GM18517 (cell line): ENCODE measurements at regions not wholly inside any gene's neighbourhood (a gene's known extent, or its start where the extent isn't known, plus 50 kb on each side); places are given as distances from the start of the nearest gene placed in this dataset.

ENCODE experiments used
- ATAC-seq: cut with Tn5 transposase; IDR thresholded peaks from one replicate; pipeline ENCODE4 v1.9.1; 2021; ENCODE audit warnings: mild to moderate bottlenecking, moderate library complexity; ENCODE audit not compliant: unreplicated experiment

- no peak for ATAC-seq
Measured at GRCh38 chr2:71879509-71880184, 268.0 kb downstream of the CYP26B1 start.

- no peak for ATAC-seq
Measured at GRCh38 chr2:71878626-71879508, 268.8 kb downstream of the CYP26B1 start.

GRCh38 chr2:71877636-71878035 lies 270.0 kb downstream of the CYP26B1 start:
- ATAC-seq: no peak

- ATAC-seq: no peak
Measured at GRCh38 chr2:71876542-71877451, 270.9 kb downstream of the CYP26B1 start.

- ATAC-seq: no peak
Measured at GRCh38 chr2:71872466-71873051, 275.1 kb downstream of the CYP26B1 start.

- no peak for ATAC-seq
Measured at GRCh38 chr2:71865391-71865965, 282.2 kb downstream of the CYP26B1 start.

GRCh38 chr2:71864085-71864484 lies 283.6 kb downstream of the CYP26B1 start:
- ATAC-seq: no peak

- no peak for ATAC-seq
Measured at GRCh38 chr2:71863396-71863795, 284.3 kb downstream of the CYP26B1 start.

- no peak for ATAC-seq
Measured at GRCh38 chr2:71862921-71863320, 284.7 kb downstream of the CYP26B1 start.

GRCh38 chr2:71861186-71862160 lies 286.2 kb downstream of the CYP26B1 start:
- no peak for ATAC-seq

GRCh38 chr2:71860381-71860926 lies 287.2 kb downstream of the CYP26B1 start:
- no peak for ATAC-seq

- no peak for ATAC-seq
Measured at GRCh38 chr2:71859211-71859847, 288.3 kb downstream of the CYP26B1 start.

GRCh38 chr2:71858071-71858470 lies 289.6 kb downstream of the CYP26B1 start:
- ATAC-seq: no peak

- no peak for ATAC-seq
Measured at GRCh38 chr2:71857636-71858035, 290.0 kb downstream of the CYP26B1 start.

GRCh38 chr2:71856773-71857525 lies 290.7 kb downstream of the CYP26B1 start:
- no peak for ATAC-seq

GRCh38 chr2:71853858-71854257 lies 293.8 kb downstream of the CYP26B1 start:
- no peak for ATAC-seq

- no peak for ATAC-seq
Measured at GRCh38 chr2:71852141-71852711, 295.4 kb downstream of the CYP26B1 start.
